Sigmoid colon (tissue), 6 donors: ENCODE measurements at regions not wholly inside any gene's neighbourhood (a gene's known extent, or its start where the extent isn't known, plus 50 kb on each side); places are given as distances from the start of the nearest gene placed in this dataset.

Experiments
- DNase-seq: peaks from one replicate; pipeline ENCODE4 v3.0.0-alpha.2; 2019
- H3K27ac ChIP-seq, 4 donors: fragments of 200-600 bp; sonication (generic); one replicate each; pipeline ENCODE4 v1.5.1; 2016 to 2019; ENCODE audit warnings: mild to moderate bottlenecking in 1 of 4
- H3K27me3 ChIP-seq, 3 donors: fragments of 200-600 bp; sonication (generic); one replicate each; pipeline ENCODE4 v1.5.1; 2019; ENCODE audit warnings: mild to moderate bottlenecking in 1 of 3
- H3K36me3 ChIP-seq, 4 donors: fragments of 200-600 bp; sonication (generic); one replicate each; pipeline ENCODE4 v1.5.1; 2016 to 2019
- H3K4me1 ChIP-seq, 4 donors: fragments of 200-600 bp; sonication (generic); one replicate each; pipeline ENCODE4 v1.5.1; 2017 to 2019
- H3K4me3 ChIP-seq, 4 donors: fragments of 200-600 bp; sonication (generic); one replicate each; pipeline ENCODE4 v1.5.1; 2017 to 2019; ENCODE audit warnings: mild to moderate bottlenecking in 2 of 4, moderate library complexity in 1 of 4
- H3K9me3 ChIP-seq, 4 donors: fragments of 200-600 bp in 3 of 4; sonication (generic) in 3 of 4; one replicate each; pipeline versions ENCODE4 v1.5.1 to v1.6.1; 2013 to 2019
- EP300 ChIP-seq, 4 donors: sonication (generic); formaldehyde crosslinking; IDR thresholded peaks; one replicate each; pipeline ENCODE4 v1.6.1; 2017; ENCODE audit warnings: antibody characterized with exemption in 4 of 4
- POLR2A ChIP-seq, 2 donors: fragments of 450-650 bp; IDR thresholded peaks; one replicate each; pipeline ENCODE4 v1.6.1; 2016; ENCODE audit warnings: antibody characterized with exemption in 2 of 2, mild to moderate bottlenecking in 2 of 2, moderate library complexity in 2 of 2
- POLR2AphosphoS5 ChIP-seq, 4 donors: sonication (generic); formaldehyde crosslinking; IDR thresholded peaks; one replicate each; pipeline ENCODE4 v1.6.1; 2017; ENCODE audit warnings: antibody characterized with exemption in 4 of 4
- WGBS, 2 donors: extraction: QIAGEN DNeasy Blood & Tissue Kit; methylation state at CpG; one replicate each; pipeline ENCODE4 v1.1.7; 2013; 5-methylcytosine and 5-hydroxymethylcytosine counted together
- intact Hi-C: fragments of 100-400 bp; cut with DNase I; formaldehyde crosslinking; loops from one replicate; pipeline ENCODE4 v1.15.1; 2023
- TF ChIP-seq, protein P1 (sequence below), 4 experiments: fragments of 450-650 bp in 3 of 4; fragments of 200-600 bp in 1 of 4; IDR thresholded peaks; one replicate each; pipeline ENCODE4 v1.5.1; 2016 to 2019; ENCODE audit warnings: antibody characterized with exemption in 4 of 4, mild to moderate bottlenecking in 3 of 4, moderate library complexity in 2 of 4
- donor health status: healthy with polysubstance abuse.
- donor health status: healthy.

DNA sequence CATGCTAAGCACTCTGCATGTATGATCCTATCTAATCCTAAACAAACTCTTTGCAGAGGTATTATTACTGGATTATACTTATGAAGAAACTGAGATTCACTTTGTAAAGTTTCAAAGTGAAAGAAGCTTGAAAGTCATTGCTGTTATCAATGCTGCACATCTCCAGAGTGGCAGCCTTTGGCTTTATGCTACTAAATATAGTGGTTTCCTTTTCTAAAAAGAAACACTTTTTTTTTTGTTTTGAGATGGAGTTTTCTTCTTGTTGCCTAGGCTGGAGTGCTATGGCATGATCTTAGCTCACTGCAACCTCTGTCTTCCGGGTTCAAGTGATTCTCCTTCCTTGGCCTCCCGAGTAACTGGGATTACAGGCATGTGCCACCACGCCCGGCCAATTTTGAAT lies 114.9 kb upstream of the RAB27B start:
- TF ChIP-seq POLR2A (IDR thresholded peaks at IDR 0.05): no peak
- TF ChIP-seq, protein P1, sequence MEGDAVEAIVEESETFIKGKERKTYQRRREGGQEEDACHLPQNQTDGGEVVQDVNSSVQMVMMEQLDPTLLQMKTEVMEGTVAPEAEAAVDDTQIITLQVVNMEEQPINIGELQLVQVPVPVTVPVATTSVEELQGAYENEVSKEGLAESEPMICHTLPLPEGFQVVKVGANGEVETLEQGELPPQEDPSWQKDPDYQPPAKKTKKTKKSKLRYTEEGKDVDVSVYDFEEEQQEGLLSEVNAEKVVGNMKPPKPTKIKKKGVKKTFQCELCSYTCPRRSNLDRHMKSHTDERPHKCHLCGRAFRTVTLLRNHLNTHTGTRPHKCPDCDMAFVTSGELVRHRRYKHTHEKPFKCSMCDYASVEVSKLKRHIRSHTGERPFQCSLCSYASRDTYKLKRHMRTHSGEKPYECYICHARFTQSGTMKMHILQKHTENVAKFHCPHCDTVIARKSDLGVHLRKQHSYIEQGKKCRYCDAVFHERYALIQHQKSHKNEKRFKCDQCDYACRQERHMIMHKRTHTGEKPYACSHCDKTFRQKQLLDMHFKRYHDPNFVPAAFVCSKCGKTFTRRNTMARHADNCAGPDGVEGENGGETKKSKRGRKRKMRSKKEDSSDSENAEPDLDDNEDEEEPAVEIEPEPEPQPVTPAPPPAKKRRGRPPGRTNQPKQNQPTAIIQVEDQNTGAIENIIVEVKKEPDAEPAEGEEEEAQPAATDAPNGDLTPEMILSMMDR (IDR thresholded peaks at IDR 0.05): no peak
- Histone ChIP-seq H3K27ac (no peak overlapping the region), H3K4me3 (no peak overlapping the region), H3K36me3 (no peaks in the 10 kb centered on the region), H3K4me1 (no peaks in the 10 kb centered on the region), H3K27me3 (no peaks in the 10 kb centered on the region), H3K9me3 (no peaks in the 10 kb centered on the region)
- intact Hi-C loops: no loop called here
- WGBS, 2 donors: 88 to 94% methylated on average over 4 of the region's 4 CpGs
- DNase-seq: no peak

- intact Hi-C loops: no loop called here
- Histone ChIP-seq H3K36me3 (no peaks in the 10 kb centered on the region), H3K27ac (no peak overlapping the region), H3K4me3 (no peak overlapping the region), H3K27me3 (no peaks in the 10 kb centered on the region), H3K9me3 (no peaks in the 10 kb centered on the region), H3K4me1 (no peaks in the 10 kb centered on the region)
- TF ChIP-seq POLR2AphosphoS5 (IDR thresholded peaks at IDR 0.05): no peak
- WGBS, 2 donors: 52 to 74% methylated on average over 1 of the region's 1 CpG
- no peak for DNase-seq
These were observed 113.4 kb upstream of the RAB27B start for GRCh38 chr18:54714851-54715250.

DNA sequence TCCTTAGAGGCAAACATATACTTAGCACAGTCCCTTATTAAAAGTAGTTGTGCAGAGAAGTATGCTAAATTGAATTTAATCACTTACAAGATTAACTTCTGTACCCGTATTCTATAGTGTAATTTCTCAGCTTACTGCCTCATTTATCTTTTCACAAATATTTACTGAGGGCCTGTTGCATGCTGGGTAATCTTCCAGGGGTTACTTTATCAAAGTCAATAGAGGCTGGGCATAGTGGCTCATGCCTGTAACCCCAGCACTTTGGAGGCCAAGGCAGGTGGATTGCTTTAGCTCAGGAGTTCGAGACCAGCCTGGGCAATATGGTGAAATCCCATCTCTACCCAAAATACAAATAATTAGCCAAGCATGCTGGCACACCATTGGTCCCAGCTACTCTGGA lies 111.7 kb upstream of the RAB27B start:
- intact Hi-C loops: no loop called here
- Histone ChIP-seq H3K4me1 (no peaks in the 10 kb centered on the region), H3K4me3 (no peak overlapping the region), H3K27ac (no peak overlapping the region), H3K36me3 (no peaks in the 10 kb centered on the region), H3K27me3 (no peaks in the 10 kb centered on the region), H3K9me3 (no peaks in the 10 kb centered on the region)
- 25 to 64% methylated on average over 2 of the region's 2 CpGs for WGBS, 2 donors
- DNase-seq: no peak
- TF ChIP-seq, protein P1 (IDR thresholded peaks at IDR 0.05): no peak
- TF ChIP-seq POLR2A (IDR thresholded peaks at IDR 0.05) (no peak), EP300 (IDR thresholded peaks at IDR 0.05) (no peak), POLR2AphosphoS5 (IDR thresholded peaks at IDR 0.05) (no peak)

DNA sequence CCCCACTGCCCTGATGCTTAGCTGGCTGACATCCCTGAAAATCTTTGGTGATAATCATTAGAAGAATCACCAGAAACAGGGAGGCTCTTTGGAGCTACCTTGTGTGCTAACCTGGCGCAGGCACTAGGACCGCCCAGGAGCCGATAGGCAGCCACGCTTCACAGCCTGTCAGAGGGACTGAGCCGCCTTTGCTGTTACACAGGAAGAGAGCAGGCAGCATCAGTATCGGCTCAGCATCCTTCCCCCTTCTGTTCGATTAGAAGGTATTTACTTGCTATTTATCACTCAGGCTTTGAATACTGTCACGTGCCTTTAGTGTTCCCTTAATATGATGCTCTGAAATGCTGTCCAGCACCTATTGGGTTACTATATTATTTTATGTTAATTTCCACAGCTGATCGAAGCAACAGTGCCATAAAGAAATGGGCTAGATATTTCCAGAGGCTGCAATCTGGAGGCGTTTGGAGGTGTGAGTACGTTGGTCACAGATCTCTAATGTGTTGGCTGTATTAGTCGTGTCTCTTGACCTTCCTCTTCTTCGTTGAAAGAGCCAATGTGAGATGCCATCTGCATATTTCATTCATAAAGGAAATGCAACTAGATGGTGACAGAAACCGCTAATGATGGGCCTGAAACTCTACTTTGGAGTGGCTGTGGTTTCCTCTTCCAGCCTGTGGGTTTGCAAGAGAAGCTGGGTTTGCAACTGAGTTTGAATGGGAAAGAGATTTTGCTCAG lies 110.4 kb upstream of the RAB27B start:
- 29 to 76% methylated on average over 14 of the region's 14 CpGs for WGBS, 2 donors
- Histone ChIP-seq H3K4me1 (no peaks in the 10 kb centered on the region), H3K36me3 (no peaks in the 10 kb centered on the region), H3K4me3 (no peak overlapping the region), H3K27me3 (no peaks in the 10 kb centered on the region), H3K27ac (no peak overlapping the region), H3K9me3 (no peaks in the 10 kb centered on the region)
- no peak for DNase-seq
- TF ChIP-seq, protein P1 (IDR thresholded peaks at IDR 0.05): no peak
- TF ChIP-seq POLR2A (IDR thresholded peaks at IDR 0.05) (no peak), POLR2AphosphoS5 (IDR thresholded peaks at IDR 0.05) (no peak), EP300 (IDR thresholded peaks at IDR 0.05) (no peak)
- intact Hi-C loops: no loop called here

GRCh38 chr18:54718408-54718773 lies 109.9 kb upstream of the RAB27B start:
- intact Hi-C loops: no loop called here
- H3K4me1 ChIP-seq: no peaks in the 10 kb centered on the region
- DNase-seq: no peak
- 19 to 78% methylated on average over 1 of the region's 1 CpG for WGBS, 2 donors
- no peaks in the 10 kb centered on the region for H3K36me3 ChIP-seq
- TF ChIP-seq, protein P1 (IDR thresholded peaks at IDR 0.05): no peak
- TF ChIP-seq POLR2AphosphoS5 (IDR thresholded peaks at IDR 0.05) (no peak), EP300 (IDR thresholded peaks at IDR 0.05) (no peak), POLR2A (IDR thresholded peaks at IDR 0.05) (no peak)
- H3K9me3 ChIP-seq: no peaks in the 10 kb centered on the region
- H3K27me3 ChIP-seq: no peaks in the 10 kb centered on the region
- H3K4me3 ChIP-seq: no peak overlapping the region
- no peak overlapping the region for H3K27ac ChIP-seq
